ENCODE measurements at regions not wholly inside any gene's neighbourhood (a gene's known extent, or its start where the extent isn't known, plus 50 kb on each side); places are given as distances from the start of the nearest gene placed in this dataset.

DNA sequence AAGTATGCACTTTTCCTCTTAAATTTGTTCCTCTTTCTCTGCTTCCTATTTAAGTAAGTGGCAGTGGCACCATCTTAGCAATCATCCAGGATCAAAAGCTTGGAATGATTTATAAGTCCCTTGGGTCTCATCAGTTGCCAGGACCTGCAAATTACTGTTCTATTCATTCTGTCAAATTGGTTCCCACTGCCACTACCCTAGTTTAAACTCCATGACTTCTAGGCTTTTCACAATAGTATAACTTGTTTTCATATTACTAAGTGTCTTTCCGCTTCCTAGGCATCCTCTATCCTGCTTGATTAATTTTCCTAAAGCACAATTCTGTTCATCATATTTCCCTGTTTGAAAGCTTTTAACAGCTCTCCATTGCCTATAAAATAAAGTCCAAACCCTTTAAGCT is 363.9 kb upstream of the MEF2C start:
- no peak for DNase-seq

DNA sequence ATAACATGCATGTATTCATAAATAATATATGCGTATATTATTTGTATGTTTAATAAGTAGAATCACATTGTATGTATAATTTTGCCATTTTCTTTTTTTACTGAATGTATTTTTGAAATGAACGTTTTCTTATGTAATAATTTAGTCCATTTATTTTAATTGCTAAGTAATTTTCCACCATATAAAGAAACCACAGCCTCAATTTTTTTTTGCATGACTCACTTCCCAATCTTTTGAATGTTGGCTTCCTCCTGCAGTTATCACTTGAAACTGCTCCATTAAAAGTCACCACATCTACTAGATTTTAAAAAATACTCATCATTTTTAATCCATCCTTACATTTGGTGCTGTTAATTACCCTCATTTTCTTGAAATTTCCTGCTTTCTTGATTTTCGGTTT is 363.3 kb upstream of the MEF2C start:
- DNase-seq = no peak

DNA sequence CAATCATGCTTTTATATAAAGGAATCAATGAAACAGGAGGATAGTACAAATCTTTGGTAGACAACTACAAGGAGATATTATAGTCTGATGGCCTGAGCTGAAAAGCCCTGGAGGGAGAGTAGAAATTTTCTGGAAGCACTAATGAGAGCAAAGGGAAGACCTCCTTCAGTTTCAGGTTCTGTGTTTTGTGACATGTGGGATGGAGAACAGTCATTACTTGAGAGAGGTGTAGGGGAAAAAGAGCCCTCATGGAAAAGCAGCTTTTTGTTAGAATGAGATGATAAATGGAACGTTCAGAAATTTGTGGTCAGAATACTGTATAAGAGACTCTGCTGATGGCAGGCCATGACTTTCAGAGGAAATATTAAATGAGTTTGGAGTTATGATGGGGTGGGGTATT is 360.6 kb upstream of the MEF2C start:
- DNase-seq = no peak

DNA sequence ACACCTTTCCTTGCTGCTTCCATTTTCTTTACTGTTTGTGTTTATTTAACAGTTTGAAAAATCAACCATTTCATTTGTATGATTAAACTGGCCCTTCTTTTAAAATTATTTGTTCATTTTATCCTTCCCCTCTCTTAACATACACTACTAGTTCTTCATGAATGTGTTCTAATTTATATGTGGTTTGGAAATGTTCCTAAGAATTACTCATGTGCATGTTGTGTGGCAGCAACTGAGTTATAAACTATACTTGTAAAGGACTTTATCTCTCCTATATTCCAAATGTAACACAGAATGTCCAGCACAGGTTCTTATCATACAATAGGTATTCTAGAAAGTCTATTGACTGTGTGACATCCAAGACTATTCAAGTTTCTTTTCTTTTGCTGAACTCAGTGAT is 358.2 kb upstream of the MEF2C start:
- DNase-seq = no peak

DNA sequence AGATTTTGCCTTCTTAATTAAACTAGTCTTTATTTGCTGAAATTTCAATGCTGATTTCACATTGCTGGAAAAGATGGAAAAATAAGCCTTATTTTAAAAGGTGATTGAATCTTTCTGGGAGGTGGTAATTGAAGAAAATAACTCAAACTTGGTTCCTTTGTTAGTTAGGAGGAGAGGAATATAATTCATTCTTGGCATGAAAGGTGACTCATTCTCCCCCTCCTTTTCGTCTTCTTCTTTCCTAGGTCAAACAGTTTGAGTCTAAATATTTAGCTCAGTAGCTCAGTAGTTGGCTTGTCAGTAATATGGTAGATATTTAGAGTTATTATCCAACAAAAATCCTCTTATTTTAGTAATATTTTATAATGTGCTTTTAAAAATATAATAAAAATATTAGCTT is 353.9 kb upstream of the MEF2C start:
- DNase-seq = no peak

DNA sequence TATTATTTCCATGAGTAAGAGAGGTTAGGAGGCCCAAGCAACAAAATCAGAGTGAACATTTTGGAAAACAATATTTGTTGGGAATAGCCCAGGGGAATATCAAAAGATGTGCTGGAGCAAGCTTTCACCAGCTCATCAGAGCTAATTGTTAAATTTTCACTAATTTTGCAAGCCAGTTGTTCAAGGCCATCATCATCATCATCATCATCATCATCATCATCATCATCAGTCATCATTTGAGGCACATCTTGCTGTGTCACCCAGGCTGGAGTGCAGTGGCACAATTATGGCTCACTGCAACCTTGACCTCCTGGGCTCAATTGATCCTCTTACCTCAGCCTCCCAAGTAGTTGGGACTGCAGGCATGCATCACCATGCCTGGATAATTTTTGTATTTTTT is 350.5 kb upstream of the MEF2C start:
- DNase-seq = no peak

DNA sequence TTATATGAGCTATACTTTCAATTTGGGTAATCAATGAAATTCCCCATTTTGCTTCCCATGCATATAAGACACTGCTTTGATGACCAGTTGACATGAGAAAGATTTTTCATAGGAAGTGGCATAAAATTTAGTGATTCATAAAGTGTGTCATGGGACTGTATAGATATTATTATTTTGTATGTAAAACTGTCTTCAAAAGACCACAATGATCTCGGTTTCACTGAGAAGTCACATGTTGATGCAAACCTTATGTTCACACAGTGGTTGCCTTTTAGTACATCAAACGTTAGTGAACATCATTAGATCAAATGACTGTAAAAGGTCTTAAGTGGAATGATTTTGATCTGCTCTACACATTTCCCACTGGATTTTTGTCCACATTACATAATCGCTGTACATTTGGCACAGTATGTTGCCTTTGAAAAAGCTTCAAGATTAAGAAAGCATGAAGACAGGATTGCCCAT is 349.2 kb upstream of the MEF2C start:
- DNase-seq = no peak

DNA sequence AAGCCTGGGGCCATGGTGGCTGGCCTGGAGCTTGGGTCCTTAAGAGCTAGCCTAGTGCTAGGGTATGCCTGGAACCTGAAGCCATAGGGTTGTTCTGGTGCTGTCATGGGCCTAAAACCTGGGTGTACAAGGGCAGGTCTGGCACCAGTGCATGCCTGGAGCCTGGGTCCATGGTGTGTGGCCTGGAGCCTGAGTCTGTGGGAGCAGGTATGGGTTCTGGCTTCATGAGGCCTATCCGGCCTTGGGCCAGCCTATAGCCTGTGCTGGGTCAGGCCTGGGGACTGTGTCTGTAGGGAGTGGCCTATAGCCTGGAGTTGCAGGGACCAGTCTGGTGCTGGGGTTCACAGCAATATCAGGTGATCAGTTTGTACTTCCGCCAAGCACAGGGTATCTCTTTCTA is 347.2 kb upstream of the MEF2C start:
- no peak for DNase-seq

DNA sequence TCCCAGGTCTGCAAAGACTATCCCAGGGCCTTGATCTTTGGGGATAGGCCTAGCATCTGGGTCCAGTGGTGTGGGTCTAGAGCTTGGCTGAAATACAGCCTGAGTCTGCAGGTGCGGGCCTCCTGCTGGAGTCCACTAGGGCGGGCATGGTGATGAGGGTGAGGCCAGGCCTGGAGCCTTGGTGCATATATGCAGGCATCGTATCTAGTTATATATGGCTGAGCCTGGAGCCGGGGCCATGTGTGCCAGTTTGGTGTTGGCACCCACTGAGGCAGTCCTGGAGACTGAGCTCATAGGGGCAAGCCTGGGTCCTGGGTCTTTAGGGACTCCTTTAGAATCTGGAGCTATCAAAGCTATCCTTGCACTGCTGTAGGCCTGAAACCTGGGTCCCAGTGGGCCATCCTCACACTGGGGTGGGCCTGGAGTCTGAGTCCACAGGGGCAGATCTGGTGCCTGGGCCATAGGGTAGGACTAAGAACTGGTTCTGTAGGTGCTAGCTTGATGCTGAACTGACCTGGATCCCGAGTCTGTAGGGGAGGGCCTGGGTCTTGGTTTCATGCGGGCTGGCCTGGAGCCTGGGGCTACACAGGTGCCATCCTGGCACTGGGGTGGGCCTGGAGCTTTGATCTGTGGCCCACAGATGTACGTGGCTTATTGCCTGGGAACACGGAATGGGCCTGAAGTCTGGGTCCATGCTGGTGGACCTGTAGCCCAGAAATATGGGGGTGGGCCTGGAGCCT is 346.5 kb upstream of the MEF2C start:
- no peak for DNase-seq

DNA sequence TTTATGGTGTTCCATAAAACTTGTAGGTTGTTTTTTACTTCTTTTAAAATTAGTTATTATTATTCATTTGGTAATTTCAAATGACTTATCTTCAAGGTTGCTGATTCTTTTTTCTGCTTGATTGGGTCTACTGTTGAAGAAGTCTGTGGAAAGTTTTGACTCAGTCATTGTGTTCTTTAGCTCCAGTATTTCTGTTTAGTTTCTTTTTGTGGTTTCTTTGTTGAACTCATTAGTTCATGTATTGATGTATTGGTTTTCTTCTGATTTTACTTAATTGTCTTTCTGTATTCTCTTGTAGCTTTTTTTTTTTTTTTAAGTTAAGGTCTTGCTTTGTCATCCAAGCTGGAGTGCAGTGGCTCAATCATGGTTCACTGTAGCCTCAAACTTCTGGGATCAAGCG is 345.4 kb upstream of the MEF2C start:
- no peak for DNase-seq

DNA sequence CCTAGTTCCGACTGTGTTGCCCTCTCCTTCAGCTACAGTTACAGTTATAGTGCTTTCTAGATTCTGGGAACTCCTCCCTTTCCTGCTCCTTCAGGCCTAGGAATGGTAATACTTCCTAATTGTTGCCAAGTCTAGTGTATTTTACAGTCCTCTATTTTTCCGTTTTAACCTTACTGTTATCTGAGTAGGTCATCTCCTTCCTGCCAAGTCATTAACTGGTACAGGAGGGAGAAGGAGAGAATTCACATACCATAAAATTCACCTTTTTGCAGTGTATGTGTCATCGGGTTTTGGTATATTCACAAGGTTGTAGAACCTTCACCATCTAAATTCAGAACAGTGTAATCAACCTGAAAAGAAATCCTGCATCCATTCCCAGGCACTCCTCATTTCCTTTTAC is 335.4 kb upstream of the MEF2C start:
- DNase-seq = no peak

DNA sequence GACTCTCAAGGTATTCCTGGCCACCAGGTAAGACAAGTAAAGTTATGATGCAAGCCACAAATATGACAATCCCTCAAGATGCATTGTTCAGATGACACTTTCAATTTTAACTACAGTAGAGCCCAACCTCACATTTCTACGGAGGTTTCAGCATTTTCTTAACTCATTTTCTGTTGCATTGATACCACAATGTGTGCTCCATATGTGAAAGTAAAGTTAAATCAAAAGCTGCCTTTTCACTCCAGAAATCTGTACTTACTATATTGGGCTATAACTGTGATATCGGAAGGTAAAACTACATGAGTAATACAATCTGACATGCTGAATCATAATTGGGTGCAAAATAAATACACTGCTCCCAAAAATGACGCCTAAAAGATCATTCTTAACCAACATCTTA is 333.6 kb upstream of the MEF2C start:
- DNase-seq = no peak

DNA sequence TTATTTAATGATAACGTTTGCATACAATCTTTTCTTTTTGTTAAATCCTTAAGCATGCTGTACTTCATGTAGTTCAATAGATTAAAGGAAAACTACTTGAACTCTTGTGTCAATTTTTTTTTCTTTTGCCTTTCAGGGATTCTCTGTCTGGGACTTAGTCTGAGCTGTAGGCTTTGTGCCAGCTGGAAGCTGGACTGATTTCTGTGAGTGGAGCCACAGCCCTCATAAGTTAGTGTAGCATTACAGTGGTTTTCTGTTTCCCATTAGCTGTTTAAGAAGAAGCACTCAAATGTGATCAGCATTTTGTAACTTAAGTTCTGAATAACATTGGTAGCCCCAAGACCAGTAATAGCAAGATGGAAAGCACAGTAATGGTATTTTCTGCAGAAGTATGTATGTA is 330.6 kb upstream of the MEF2C start:
- DNase-seq = no peak

DNA sequence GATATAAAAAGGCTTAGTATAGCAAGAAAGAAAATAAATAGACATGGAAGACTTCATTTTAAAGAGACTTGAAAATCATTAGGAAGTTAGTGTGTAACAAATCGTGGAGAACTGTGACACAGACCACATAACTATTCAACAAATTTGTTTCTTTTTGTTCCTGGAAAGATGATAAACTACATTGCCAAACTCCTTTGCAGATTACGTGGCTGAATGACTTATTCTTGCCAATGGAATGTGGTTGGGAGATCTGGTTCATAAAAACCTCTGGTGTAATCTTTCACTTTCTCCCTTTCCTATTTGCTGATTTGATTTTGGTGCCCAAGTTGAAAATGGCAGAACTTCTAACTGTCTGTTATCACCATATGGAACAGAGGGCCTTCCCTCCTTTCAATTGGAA is 328.9 kb upstream of the MEF2C start:
- DNase-seq = no peak

DNA sequence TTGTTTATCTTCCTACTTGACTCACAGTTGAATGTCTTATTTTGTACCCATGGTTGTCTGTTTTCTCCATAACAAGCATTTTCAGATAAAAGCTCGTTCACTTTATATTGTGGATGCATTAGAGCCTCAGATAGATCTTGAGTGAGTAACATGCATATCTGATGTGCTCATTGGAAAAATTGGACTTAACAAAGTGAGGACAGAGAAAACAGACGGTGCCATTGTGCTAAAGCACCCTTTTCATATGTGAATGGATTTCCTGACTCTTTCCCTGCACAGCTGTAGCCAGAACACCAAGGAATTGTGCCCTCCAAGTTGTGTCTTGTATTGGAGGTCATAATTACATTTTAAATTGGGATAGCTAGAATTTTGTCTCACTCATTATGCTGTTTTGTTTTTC is 325.8 kb upstream of the MEF2C start:
- no peak for DNase-seq

DNA sequence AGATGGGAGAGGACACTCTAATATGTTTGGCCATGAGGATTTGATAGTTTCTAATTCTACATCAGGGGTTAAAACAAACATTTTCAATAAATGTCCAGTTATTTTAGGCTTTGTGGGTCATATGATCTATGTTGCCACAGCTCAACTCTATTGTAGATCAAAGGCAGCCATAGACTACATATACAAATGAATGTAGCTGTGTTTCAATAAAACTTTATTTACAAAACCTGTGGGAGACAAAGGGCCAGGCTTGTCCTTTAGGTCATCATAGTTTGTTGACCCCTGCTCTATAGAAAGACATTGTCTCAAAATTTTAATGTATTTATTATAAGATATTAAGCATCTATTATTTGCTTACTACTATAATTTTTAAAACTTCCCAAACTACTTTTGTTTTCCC is 325.4 kb upstream of the MEF2C start:
- DNase-seq = no peak

DNA sequence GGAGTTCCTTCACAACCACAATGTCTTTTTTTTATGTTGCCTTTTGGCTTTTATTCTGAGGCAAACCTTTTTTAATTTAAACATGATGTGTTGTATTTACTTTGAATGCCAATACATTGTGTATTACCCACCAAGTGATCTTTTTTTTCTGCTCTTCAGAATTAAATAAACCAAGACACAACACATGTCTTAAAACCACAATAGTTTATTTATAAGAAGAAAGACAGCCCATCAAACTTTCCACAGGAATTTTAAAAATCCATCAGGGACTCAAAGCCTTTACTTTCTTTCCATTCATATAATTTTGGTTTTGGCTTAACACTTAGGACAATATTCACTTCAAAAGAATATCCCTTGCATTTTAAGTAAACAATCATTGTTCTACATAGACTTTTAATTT is 321.8 kb upstream of the MEF2C start:
- DNase-seq = no peak

DNA sequence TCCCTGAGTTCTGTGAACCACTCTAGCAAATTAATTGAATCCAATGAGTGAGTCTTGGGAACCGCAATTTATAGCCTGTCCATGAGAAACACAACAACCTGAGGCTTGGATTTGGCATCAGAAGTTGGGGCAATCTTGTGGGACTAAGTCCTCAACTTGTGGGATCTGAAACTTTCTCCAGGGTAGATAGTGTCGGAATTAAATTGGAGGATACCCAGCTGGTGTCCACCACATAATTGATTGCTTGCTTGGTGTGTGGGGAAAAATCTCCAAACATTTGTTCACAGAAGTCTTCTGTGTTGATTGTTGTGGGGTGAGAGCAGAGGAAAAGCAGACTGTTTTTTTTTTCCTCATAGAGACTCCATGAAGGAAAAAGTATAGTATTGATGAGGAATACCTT is 320.6 kb upstream of the MEF2C start:
- no peak for DNase-seq

DNA sequence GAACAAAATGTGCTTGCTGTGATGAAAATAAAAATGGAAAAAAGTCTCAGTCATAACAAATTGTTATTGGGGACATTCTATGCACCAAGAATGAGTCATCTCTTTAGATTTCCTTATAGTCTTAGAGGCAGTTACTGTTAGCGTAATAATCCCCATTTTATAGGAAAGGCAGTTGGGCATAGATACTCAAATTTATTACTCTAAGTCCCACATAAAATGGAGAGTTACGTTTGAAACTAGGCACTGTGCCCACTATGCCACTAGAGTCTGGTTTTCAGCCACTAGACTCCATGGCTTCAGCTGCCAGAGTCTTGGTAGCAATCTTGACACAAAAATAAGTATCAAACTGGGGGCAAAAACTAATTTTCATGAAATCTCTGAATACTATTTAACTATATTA is 317.9 kb upstream of the MEF2C start:
- DNase-seq = no peak

DNA sequence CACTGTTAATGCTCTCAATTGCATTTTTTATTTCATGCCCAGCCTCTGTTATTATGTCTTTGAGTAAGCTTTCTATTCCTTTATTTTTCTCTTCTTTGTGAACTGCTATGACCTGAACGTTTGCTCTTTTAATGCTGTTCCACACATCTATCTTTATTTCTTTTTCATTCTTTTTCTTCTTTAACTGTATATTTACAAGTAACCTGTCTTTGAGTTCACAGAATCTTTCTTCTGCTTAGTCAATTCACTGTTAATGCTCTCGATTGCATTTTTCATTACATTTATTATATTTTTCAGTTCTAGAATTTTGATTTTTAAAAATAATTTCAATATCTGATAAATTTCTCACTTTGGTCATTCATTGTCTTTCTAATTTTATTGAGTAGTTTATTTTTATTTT is 316.3 kb upstream of the MEF2C start:
- DNase-seq = no peak

DNA sequence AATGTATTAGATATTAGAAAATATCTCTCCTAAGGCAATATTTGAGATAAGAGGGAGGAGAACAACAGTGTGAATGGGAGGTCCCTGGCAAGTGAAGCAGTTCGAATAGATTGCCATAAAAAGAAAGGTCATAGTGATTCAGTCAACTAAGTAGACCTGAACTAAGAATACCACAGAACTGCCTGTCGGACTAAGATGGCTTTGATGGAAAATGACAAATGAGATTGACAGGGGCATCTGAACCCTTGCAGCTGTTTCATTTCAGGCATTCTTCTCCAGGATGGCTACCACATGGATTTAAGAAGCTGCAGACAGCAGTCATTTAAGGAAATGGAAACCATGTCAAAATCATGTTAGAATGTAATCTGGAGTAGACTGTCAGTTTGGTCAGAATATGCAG is 308.4 kb upstream of the MEF2C start:
- no peak for DNase-seq

DNA sequence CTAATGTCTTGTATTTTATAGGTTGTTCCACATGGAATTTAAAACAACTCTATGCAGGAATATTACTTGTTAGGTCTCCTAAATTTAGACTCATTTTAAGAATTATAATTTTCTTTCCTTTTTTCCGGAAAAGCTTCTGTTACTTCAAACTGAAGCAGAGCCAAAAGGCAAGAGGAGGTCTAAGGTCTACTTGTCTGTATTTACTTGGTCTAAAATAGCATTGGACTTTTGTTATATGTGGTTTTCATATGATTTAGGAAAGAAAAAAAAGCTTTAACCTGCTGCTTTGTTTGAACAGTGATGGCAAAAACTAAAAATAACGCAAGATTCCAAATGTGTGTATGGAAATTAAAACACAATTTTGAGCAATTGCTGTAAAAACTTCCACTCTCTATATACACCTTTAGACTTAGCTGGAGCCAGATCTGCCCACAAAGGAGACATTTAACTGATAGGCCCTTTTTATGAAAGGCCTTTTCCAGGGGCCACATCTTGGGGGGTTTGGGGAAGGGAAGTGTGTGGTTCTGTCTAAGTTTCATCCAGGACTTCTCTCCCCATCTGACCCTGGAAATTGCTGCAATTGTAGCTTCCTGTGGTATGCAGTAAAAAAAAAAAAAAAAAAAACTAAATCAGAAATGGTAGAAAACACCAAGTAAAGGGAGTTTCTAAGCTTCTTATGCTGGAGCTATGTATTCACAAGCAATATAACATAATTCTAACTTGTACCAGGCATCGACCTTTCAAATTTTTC is 307.7 kb upstream of the MEF2C start:
- no peak for DNase-seq

DNA sequence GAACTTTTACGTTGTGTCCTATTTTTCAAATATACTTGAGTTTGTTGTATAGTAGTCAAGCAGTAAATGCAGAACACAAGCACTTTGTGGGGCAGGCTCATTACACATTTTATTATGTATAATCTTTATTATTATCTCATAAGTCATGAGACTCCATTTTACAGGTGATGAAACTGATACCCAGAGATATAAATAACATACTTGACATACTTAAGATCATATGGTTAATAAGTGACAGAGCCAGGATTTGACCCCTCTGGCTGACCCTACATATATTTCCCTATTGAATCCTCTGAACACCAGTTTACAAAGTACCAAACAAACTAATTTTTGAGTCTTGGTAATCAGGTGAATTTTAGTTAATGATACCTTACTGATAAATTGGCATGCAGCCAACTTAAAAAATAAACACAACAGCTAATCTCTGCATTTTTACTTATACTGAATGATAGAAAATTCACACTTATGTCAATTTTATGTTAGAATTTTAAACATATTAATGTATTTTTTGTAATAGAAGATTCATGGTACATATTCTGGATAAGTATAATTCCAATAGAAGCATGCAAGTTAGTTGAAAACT is 305.0 kb upstream of the MEF2C start:
- DNase-seq = no peak

DNA sequence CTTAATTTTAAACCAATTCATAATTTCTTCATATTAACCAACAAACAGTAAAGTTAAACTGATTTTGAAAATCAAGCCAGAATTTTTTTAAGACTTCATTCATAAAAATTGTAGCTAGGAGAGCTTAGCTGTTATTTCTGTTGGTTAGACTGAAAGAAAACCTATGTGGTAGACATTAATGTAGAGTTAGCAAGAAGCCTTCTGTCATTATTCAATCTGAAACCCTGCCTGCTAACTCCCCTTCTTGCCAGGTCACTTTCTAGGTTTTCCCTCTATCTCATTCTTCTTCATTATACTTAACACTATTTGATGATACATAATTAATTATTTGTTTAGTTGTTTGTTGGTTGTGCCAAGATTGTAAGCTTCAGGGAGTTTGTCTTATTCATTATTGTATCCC is 304.3 kb upstream of the MEF2C start:
- DNase-seq = no peak

DNA sequence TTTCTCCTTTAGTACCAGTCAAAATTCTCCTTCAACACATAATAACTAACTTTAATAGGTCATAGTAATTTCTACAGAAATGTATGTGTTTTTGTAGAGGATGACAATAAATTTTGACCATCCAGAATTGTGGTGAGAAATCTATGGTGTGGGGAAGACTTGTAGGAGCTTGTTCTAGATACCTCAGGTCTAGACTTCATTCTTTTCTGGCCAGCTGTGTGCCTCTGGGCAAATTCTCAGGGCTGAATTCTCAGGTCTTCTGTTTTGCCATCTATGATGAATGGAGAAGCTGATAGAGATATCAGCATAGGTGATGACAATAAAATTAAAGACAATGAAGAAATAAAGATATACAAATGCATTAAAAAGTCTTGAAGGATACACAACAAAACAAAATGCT is 298.6 kb upstream of the MEF2C start:
- no peak for DNase-seq

All from activated CD4-positive, CD25-positive, alpha-beta regulatory T cell treated with anti-CD3 and anti-CD28 coated beads, Interleukin-2, amount 50 U/mL, for 72 hours (primary cell).